Right atrium auricular region (tissue), 2 donors: ENCODE measurements at regions not wholly inside any gene's neighbourhood (a gene's known extent, or its start where the extent isn't known, plus 50 kb on each side); places are given as distances from the start of the nearest gene placed in this dataset.

ENCODE experiments used
- DNase-seq: peaks from one replicate; pipeline ENCODE4 v3.0.0-alpha.2; 2019; ENCODE audit warnings: low spot score
- H3K27ac ChIP-seq, 2 donors: fragments of 200-600 bp; sonication (generic); 1 replicate in 1 of 2; 2 replicates in 1 of 2; pipeline ENCODE4 v1.5.1; 2016 to 2019
- H3K27me3 ChIP-seq, 2 donors: fragments of 200-600 bp; sonication (generic); one replicate each; pipeline versions ENCODE4 v1.5.1 to v1.6.0; 2017 to 2019
- H3K36me3 ChIP-seq: fragments of 200-600 bp; sonication (generic); one replicate; pipeline ENCODE4 v1.5.1; 2016
- H3K4me1 ChIP-seq, 2 donors: fragments of 200-600 bp; sonication (generic); one replicate each; pipeline versions ENCODE4 v1.5.1 to v1.6.0; 2017 to 2019
- H3K4me3 ChIP-seq, 2 donors: fragments of 200-600 bp; sonication (generic); 1 replicate in 1 of 2; 2 replicates in 1 of 2; pipeline ENCODE4 v1.5.1; 2017 to 2019; ENCODE audit warnings: mild to moderate bottlenecking in 1 of 2, moderate library complexity in 1 of 2
- H3K9me3 ChIP-seq, 2 donors: fragments of 200-600 bp; sonication (generic); one replicate each; pipeline ENCODE4 v1.5.1; 2019
- CTCF ChIP-seq, 2 donors: fragments of 200-600 bp; sonication (generic); IDR thresholded peaks; one replicate each; pipeline ENCODE4 v1.5.1; 2019; ENCODE audit warnings: antibody characterized with exemption in 2 of 2

DNA sequence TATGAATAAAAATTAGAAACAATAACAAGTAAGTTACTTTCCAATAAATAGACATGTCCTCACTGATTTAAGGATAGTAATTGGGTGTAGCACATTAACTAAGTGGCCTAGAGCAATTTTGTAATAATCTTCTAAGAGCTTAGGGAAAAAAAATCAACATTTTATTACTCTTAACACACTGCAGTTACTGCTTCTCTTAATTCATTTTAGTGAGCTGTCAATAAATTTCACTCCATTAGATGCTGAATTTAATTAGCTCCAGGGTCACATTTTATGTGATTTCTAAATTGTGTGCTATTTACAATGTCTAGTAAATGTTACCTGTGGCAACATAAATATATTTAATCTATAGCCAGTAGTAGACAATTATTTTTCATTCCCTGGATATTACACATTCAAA lies 612.0 kb downstream of the C4orf33 start:
- TF ChIP-seq CTCF (IDR thresholded peaks at IDR 0.05), result no peak
- Histone ChIP-seq H3K4me3 (no peak overlapping the region), H3K36me3 (no peaks in the 10 kb centered on the region), H3K27me3 (no peaks in the 10 kb centered on the region), H3K4me1 (no peaks in the 10 kb centered on the region), H3K27ac (no peak overlapping the region), H3K9me3 (no peaks in the 10 kb centered on the region)
- no peak for DNase-seq

DNA sequence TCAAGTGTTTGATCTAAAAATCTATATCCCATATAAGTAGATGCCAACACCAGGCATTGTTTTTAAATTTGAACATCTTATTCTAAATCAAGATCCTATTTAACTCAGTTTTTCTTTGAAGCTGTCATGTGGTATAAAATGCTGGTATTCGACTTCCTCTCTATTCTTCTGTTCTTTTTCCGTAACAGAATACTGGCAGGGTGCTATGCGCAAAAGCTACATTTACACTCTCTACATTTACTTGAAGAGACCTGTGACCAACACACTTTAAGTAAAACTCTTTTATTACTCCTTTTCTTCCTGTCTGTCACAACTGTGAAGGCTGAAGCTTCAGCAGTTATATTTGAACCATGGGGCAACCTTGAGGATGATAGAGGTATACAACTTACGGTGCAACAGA lies 612.8 kb downstream of the C4orf33 start:
- no peak for DNase-seq
- H3K27me3 ChIP-seq, result no peaks in the 10 kb centered on the region
- H3K9me3 ChIP-seq, result no peaks in the 10 kb centered on the region
- H3K4me1 ChIP-seq, result no peaks in the 10 kb centered on the region
- H3K4me3 ChIP-seq, result no peak overlapping the region
- TF ChIP-seq CTCF (IDR thresholded peaks at IDR 0.05), result no peak
- no peak overlapping the region for H3K27ac ChIP-seq
- no peaks in the 10 kb centered on the region for H3K36me3 ChIP-seq

- DNase-seq, result no peak
- Histone ChIP-seq H3K9me3 (no peaks in the 10 kb centered on the region), H3K27me3 (no peaks in the 10 kb centered on the region), H3K4me3 (no peak overlapping the region), H3K4me1 (no peaks in the 10 kb centered on the region), H3K36me3 (no peaks in the 10 kb centered on the region), H3K27ac (no peak overlapping the region)
- TF ChIP-seq CTCF (IDR thresholded peaks at IDR 0.05), result no peak
These were observed 642.2 kb downstream of the C4orf33 start for GRCh38 chr4:129738175-129738574.

DNA sequence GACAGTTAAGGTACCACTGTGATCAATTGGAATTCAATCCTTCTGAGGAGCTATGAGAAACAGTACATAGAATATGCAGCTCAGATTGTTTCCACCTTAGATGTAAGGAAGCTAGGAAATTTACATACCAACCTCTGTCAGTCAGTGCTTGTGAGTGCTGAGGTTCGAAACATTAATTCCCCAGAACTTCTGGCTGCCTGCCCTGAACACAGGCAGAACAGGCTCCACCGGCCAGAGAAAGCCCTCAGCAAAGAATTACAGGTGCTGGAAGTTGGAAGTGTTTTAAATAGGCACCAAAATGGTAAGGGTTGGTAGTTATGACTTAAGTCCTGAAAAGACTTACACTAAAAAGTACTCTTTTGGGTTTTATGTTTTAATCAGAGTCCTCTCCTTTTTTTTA lies 651.8 kb downstream of the C4orf33 start:
- H3K36me3 ChIP-seq, result no peaks in the 10 kb centered on the region
- no peaks in the 10 kb centered on the region for H3K9me3 ChIP-seq
- no peak for TF ChIP-seq CTCF (IDR thresholded peaks at IDR 0.05)

GRCh38 chr4:129748991-129749390 lies 653.0 kb downstream of the C4orf33 start:
- DNase-seq, result no peak
- Histone ChIP-seq H3K36me3 (no peaks in the 10 kb centered on the region), H3K27ac (no peak overlapping the region), H3K4me3 (no peak overlapping the region), H3K27me3 (no peaks in the 10 kb centered on the region), H3K9me3 (no peaks in the 10 kb centered on the region), H3K4me1 (no peaks in the 10 kb centered on the region)
- no peak for TF ChIP-seq CTCF (IDR thresholded peaks at IDR 0.05)

More for the DNA sequence above, 651.8 kb downstream of the C4orf33 start:
- H3K4me3 ChIP-seq, result no peak overlapping the region
- no peak for DNase-seq
- H3K27ac ChIP-seq, result no peak overlapping the region
- no peaks in the 10 kb centered on the region for H3K27me3 ChIP-seq
- H3K4me1 ChIP-seq, result no peaks in the 10 kb centered on the region

GRCh38 chr4:129751646-129752045 lies 655.7 kb downstream of the C4orf33 start:
- no peak for TF ChIP-seq CTCF (IDR thresholded peaks at IDR 0.05)
- no peak for DNase-seq
- no peaks in the 10 kb centered on the region for H3K9me3 ChIP-seq
- no peaks in the 10 kb centered on the region for H3K4me1 ChIP-seq
- H3K27me3 ChIP-seq, result no peaks in the 10 kb centered on the region
- no peaks in the 10 kb centered on the region for H3K36me3 ChIP-seq
- H3K27ac ChIP-seq, result no peak overlapping the region
- H3K4me3 ChIP-seq, result no peak overlapping the region
